Activated CD8-positive, alpha-beta memory T cell treated with anti-CD3 and anti-CD28 coated beads for 1 hour (primary cell): ENCODE measurements at regions not wholly inside any gene's neighbourhood (a gene's known extent, or its start where the extent isn't known, plus 50 kb on each side); places are given as distances from the start of the nearest gene placed in this dataset.
"Not testable (repeated sequence)": the region's sequence is repeated elsewhere in the genome, so short reads cannot be mapped to it uniquely, and the experiment has no call there.

Source experiments
- DNase-seq, 2 donors: peaks; one replicate each; pipeline ENCODE4 v3.0.0-alpha.2; 2020; ENCODE audit warnings: low read depth in 1 of 2; ENCODE audit errors: extremely low read depth in 1 of 2

DNA sequence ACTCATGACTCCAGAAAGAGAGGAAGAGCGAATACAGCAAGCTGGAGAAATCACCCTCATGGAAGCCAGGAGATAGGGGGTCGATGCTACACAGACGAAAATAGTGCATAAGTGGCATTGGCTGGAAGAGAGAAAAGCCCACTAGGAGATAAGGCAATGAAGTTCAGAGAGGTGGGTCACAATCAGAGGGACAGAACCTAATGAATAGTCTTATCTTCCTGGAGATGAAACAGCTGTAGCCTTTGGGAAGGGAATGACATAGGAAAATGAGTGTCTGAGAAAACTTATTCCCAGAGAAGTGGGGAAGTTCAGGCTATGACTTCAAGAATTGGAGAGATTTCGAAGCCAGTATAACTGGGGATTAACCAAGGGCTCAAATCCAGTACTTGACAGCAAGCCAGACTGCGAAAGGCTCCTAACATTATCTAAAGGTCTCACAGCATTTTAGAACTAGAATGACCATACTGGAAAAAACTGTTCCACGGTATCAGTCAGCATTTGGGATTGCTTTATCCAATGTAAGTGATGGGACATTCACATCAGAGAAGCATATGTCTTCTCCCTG, 211.1 kb downstream of the ZNF365 start:
- no peak for DNase-seq

DNA sequence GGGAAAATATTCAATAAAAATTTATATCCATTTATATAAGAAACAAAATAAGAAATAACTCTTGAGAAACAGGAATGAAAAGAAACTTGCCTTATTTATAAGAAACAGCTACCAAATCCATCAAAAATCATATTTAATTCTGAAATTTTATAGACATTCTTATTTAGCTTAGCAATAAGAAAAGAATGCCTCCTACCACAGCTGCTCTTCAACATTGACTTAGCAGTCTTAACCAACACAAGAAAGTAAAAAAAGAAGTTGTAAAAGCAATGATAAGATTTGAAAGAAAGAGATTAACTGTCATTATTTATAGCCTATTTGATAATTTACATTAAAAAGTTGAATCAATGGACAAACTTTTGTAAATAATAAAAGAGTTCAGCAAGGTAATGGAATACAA, 212.8 kb downstream of the ZNF365 start:
- no peak for DNase-seq

DNA sequence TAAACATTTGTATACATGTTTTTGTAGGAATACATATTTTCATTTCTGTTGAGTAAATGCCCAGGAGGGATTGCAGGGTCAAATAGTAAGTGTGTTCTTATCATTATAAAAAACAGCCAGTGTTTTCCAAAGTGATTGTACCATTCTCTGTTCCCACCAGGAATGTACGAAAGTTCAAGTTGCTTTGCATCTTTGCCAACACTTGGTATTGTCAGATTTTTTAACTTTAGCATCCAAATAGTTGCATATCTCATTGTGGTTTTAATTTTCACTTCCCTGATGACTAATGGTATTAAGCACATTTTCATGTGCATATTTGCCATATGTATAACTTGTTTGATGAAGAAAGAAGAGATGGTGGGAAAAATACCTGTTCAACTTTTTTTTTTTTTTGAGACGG, 213.9 kb downstream of the ZNF365 start:
- no peak for DNase-seq

GRCh38 chr10:62589689-62590088, 214.8 kb upstream of the ADO start:
- no peak for DNase-seq

DNA sequence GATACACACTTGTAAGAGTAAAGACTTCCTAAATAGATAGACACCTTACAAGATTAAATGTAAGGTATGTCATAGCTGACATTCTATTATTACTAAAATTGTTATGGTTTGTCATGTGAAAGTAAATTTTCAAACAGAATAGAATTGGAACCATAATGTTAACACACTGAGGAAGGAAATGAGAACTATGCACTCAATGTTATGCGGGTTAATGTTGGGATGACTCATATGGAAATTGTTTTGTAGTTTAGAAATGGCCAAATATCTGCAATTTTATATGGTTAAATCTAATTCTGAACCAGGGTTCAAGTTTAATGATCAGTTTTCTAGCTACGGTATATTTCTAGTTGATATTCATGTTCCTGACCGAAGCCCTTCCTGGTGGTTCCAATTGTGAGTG, 214.2 kb upstream of the ADO start:
- no peak for DNase-seq

DNA sequence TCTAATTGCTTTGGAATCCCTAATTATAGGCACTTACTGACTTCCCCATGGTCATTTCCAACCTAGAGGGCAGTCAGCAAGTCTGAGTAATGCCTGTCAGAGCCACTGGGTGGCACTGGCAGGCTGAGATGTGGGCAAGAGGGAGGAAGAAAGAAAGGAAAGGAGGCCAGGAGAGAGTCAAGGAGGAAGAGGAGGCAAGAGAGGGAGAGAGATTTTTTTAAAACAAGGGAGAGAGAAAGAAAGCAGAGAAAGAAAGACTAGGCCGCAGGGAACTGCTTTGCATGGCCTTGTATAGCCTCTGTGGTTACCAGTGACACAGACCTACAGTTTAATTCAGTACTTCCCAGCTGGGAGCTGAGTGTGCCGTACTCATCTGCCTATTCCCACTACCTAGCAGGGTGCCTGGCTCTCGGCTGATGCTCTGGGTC, 210.4 kb upstream of the ADO start:
- DNase-seq, result peak in 1 of 2 donors; percentile 25

GRCh38 chr10:62597226-62597625, 207.3 kb upstream of the ADO start:
- DNase-seq, result no peak

- no peak for DNase-seq
Measured at GRCh38 chr10:62599161-62599560, 205.4 kb upstream of the ADO start.

- DNase-seq, result not testable (repeated sequence)
Measured at GRCh38 chr10:62606551-62606950, 198.0 kb upstream of the ADO start.

DNA sequence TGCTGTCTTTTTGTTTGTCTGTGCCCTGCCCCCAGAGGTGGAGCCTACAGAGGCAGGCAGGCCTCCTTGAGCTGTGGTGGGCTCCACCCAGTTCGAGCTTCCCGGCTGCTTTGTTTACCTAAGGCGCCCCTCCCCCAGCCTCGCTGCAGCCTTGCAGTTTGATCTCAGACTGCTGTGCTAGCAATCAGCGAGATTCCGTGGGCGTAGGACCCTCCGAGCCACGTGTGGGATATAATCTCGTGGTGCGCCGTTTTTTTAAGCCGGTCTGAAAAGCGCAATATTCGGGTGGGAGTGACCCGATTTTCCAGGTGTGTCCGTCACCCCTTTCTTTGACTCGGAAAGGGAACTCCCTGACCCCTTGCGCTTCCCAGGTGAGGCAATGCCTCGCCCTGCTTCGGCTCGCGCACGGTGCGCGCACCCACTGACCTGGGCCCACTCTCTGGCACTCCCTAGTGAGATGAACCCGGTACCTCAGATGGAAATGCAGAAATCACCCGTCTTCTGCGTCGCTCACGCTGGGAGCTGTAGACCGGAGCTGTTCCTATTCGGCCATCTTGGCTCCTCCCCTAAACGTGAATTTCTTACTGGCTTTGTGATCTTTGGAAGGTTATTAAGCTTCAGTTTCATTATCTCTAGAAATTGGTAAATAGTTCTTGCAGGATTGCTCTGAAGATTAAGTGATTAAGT, 196.2 kb upstream of the ADO start:
- DNase-seq, result not testable (repeated sequence)

DNA sequence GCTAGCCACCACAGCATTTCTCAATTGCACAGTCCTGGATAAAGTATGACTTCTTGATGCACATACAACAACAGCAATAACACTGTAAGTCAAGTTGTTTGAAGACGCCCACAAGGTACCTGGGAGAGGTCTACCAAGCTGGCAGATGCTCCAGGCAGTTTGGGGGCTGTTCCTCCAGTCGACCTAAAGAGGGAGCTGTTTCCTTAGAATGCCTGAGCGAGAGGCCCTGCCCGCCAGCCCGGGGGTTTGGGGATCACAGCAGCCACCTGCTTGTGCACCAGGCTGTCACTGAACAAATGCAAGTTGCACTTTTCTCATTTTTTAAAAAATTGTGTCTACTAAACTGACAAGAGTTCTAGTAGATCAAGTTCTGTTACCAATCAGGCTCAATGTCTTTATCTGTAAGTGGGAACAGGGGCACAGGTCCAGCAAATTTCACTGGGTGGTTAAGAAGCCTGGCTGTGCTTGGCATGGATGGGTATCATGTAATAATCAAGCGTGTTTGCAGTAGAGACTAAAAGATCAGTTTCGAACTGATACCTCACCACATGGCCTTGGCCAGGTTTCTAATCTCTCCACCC, 193.8 kb upstream of the ADO start:
- DNase-seq, result peak; percentile 43 to 44

- DNase-seq, result no peak
Measured at GRCh38 chr10:62613424-62613823, 191.1 kb upstream of the ADO start.

DNA sequence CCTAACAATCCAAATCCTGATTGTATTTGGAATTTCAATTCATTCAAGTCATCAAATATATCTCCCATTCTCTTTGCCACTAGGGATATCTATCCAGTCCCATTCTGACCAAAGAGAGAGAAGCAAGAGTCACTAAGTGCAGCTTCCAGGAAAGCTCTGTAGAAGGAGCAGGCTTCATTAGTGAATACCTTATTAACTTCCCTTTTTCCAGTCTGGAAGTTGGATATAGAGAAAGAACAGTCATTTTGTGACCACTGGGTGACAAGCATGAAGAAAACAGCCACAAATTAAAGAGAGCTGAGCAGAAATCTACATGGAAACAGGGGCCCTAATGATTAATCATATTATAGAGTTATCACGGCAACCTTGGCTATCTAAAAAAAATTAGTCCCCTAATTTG, 190.7 kb upstream of the ADO start:
- DNase-seq, result no peak

- DNase-seq, result no peak
Measured at GRCh38 chr10:62614389-62615157, 189.9 kb upstream of the ADO start.

DNA sequence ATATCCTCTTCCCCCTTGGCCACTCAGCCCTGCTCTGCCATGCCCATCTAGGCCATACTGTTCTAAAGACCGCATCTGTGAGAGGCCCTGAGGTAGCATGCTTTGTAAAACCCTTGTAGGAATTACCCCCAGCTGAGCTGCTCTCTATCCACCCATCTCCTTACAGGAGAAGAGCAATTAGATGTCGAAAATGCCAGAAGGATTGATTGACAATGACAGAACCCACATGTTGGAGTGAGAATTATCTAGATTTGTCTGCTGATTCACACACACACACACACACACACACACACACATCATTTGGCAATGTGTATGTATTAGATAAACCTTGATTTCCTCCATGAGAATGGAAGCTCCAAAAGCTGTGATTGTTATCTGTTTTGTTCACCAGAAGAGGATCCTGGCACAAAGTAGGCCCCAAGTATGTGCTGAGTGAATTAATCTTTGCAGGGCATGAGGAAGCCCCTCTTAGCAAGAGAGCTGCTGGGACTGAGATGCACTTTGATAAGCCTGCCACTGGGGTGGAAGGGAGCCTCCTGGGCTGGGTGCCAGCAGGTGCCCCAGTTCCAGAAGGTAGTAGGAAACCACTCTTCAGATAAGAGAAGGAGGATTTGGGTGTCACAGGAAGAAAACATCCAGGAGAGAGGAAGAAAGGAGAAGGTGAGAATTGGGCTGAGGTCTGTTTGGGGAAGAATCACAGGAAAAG, 187.5 kb upstream of the ADO start:
- DNase-seq, result no peak

DNA sequence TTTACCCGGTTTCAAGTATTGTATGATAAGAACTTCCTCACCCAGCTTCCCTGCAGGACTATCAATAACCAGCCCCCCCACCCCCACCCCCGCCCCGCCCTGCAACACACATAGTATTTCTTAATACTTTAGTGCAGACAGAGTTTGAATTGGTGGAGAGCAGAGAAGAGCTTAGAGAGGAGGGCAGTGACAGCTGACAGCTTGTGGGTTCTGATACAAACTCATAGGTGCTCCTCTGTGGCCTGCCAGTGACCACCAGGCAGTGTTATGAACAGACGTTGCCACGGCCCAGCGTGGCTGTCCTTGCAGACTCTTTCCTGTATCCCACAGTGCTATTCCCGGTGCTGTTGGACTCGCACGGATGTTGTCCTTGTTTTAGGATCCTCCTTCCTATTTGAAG, 186.9 kb upstream of the ADO start:
- no peak for DNase-seq

DNA sequence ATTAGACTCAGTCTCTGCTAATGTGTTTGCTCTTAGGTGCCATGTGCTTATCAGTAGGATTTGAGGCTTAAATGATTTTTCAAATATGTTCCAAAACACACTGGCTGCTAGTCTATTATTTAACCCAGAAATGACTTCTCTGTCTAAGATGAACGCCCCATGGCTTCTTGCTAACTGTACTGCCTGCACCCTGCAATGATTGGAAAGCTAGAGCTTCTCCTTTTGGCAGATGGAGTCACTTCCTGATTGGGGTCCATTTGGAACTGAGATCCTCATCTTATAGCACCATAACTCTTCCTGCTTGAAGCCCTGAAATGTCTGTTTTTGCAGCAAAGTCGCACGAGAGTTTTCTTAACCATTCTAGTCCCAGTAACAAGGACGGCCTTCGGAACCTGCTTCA, 186.5 kb upstream of the ADO start:
- no peak for DNase-seq

DNA sequence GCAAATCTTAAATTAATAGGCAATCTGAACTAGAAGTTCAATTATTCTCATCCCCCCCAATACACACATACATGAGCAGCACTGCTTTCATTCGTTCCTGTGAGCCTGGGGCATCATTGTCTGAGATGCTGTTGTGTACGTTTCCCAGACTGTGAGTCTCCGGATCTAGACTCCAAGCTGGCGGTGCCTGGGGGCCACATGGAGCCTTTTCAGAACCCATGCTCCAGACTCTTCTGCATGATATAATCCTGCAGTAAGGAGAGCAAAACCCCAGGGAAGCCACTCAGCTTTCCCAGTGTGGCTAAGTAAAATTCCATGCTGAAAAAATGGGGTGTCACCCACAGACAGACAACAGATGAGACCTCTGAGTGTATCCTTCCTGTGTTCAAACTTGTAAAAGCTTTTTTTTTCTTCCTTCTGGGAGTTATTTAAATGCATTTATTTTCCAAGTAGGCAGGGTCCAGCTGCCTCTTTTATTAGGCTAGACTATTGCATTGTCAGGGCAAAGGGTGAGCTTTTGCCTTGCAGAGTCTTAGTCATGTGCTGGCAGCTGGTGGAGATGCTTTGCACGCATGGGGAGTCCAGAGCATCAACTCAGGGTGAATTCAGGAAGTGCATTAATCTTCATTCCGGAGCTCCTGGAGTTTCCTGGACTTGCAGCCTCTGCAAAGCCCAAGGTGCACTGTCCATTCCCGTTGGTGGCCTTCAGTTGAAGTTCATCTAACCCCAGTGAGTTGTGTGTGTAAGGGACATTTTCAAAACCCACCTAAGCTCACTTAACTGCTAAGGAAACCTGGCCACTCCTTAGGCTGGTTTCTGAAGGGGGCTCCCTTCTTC, 185.7 kb upstream of the ADO start:
- DNase-seq, result no peak

GRCh38 chr10:62619413-62619738, 185.1 kb upstream of the ADO start:
- no peak for DNase-seq

DNA sequence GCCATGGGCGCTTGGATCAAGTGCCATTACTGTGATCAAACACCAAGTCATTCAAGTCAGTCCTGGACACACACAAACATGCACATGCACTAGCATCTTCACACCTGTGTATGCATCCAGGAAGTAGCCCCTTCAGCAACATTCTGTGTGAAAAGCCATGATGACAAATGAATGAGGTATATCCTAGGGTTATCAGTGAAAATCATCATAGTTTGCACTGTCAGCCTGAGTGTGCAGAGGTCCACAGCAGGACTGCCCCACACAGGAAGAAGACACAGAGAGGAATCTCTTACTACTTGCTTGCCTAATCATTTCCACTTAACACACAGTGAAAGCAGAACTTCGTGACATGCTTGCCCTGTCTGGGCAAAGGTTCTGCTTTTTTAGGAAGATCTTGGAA, 184.0 kb upstream of the ADO start:
- no peak for DNase-seq

GRCh38 chr10:62623223-62623622, 181.3 kb upstream of the ADO start:
- DNase-seq, result no peak
